ENCODE measurements at regions not wholly inside any gene's neighbourhood (a gene's known extent, or its start where the extent isn't known, plus 50 kb on each side); places are given as distances from the start of the nearest gene placed in this dataset.

- no peak for DNase-seq (ENCODE audit: low spot score)
Measured at GRCh38 chr22:47282851-47283250, 520.4 kb downstream of the TBC1D22A start.

DNA sequence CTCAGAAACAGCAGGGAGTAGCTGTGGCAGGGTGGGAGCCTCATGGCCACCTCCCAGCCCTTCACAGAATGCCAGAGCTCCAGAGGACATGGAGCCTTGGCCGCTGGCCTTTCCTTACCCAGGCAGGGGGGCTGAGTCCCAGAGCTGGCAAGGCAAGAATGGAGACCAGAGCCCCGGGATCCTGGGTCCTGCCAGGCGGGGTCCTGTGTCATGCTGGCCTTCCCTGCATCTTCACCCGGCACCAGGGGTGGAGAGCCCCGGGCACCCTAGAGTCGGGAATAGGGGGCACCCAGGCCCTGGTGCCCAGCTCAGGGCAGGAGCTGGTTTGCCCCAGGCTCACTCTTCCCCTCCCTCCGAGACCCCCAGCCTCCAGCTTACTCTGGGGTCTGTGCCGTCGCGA lies 519.9 kb downstream of the TBC1D22A start:
- no peak for DNase-seq (ENCODE audit: low spot score)

DNA sequence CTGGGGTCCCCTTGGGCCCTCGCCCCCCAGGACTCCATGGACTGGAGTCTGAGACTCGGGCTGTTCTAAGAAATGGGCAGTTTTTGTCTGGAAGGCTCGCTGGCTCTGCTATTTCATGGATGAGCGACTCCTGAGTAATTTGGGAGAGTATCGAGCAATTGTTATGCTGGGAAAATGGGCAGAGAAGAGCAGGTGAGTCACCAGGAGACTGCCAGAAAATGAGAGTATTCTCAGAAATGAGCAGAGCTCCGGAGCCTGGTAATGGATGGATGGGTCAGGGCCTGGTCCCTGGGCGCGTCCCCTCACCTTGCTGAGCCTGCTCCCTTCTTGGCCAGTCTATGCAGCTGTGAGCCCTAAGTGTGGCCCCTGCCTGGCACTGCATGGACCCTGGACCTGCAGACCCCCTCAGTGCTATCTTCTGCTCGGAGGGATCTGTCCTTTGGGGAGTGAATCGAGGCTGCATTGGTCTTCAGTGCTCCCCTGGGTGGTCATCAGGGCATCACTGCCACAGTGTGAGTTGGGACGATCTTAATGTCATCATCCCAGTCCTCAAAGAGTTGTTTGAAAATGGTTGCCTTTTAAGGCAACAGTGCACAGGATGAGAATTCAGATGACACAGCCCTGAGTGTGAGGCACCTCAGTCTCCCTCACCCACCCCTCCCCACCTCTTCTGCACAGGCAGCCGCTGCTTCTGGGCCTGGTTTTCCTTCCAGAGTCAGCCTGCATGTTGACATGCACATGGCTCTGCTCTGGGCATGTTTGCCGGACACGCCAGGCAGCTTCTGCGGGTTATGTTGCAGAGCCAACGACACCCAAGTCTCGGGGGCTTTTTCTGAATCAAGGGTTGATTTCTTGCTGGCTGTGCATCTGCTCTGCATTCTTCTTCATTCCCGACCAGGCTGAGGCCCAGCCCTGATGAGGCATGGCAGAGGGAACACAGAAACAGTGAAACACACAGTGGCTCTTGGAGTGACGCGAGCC lies 519.0 kb downstream of the TBC1D22A start:
- DNase-seq (ENCODE audit: low spot score) = peak; percentile 85

- DNase-seq (ENCODE audit: low spot score) = no peak
Measured at GRCh38 chr22:47280301-47280700, 517.9 kb downstream of the TBC1D22A start.

DNA sequence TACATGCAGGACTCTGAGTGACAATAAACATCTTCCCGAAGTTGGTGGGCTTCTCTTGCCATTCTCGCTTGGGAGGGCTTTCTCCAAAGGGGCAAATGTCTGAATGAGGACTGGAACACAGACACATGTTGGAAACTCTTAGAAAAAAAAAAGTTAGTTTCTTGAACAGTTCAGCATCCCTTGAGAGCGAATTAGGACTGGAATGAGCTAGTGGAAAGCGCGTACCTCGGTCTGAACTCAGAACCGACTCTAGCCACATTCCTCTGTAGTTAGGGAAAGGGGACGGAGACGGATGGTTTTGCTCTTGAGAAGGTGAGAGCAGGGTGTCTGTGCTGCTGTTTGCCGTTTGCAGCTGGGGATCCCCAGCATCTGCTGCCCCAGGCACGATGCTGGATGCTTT lies 517.3 kb downstream of the TBC1D22A start:
- DNase-seq (ENCODE audit: low spot score) = no peak

DNA sequence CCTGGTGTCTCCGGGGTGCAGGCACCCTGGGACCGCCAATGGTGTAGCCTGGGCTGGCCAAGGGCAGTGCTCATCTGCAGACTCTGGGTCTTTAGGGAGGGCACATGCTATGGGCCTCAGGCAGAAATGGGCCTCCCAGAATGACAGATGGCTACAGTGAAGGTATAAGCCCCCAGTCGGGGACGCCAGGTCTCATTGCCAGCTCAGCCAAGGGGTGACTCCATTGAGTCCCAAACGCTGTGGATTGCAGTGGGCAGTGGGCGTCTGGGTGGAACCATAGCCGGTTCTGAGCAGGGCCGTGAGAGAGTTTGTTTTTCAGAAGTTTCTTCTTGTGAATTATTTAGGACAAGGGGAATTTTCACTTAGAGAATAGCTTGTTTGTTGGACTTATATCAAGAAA lies 516.9 kb downstream of the TBC1D22A start:
- no peak for DNase-seq (ENCODE audit: low spot score)

- no peak for DNase-seq (ENCODE audit: low spot score)
Measured at GRCh38 chr22:47278655-47279054, 516.2 kb downstream of the TBC1D22A start.

DNA sequence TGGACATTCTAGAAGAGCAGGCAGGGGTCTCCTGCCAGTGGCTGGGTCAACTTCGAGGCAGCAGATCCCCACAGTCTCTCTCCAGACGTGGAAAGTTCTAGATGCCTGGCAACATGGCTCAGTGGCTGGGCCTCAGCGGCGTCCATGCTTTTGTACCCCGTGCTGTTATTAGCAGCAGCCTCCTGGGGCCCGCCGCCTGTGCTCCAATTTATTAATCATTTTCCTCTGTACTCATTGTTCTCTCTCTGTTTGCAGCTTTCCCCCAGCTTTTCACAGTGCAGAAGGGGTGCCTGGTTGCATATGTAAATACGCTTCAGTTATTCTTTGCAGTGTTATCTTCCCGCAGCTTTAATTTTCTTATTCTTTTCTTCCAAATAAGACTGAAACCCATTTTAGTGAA lies 515.1 kb downstream of the TBC1D22A start:
- DNase-seq (ENCODE audit: low spot score) = no peak

DNA sequence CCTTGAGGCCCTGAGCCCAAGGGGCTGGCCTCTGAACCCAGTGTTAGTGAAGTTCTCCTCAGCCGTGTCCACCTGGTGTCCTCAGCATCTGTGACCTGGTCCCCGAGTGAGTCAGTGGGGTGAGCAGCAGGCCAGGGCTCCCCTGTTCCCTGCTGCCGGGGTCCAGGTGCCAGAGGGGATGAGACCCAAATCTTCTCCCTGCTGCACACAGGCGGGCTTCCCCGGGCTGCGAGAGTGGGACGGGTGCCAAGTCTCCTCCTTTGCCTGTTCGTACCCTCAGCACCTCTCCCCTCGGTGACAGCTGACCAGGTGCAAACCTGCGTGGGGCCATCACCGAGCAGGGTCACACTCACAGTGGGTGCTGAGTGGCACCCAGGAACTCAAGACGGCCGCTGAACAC lies 514.5 kb downstream of the TBC1D22A start:
- no peak for DNase-seq (ENCODE audit: low spot score)

DNA sequence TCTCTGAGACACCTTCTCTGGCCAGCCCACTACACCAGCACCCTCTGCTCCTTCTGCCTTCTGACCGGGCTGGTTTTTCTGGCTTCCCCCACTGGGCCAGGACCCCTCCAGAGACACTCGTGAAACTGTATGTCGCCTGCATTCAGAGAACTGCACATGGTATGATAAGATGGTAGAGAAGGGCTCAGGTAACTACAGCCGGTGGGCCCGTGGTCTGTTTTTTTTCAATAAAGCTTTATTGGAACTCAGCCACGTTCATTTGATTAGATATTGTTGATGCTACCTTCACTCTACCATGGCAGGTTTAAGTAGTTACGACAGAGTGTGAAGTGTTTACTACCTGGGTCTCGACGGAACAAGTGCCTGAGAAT lies 514.0 kb downstream of the TBC1D22A start:
- DNase-seq (ENCODE audit: low spot score) = no peak

GRCh38 chr22:47275605-47276449 lies 513.4 kb downstream of the TBC1D22A start:
- no peak for DNase-seq (ENCODE audit: low spot score)

DNA sequence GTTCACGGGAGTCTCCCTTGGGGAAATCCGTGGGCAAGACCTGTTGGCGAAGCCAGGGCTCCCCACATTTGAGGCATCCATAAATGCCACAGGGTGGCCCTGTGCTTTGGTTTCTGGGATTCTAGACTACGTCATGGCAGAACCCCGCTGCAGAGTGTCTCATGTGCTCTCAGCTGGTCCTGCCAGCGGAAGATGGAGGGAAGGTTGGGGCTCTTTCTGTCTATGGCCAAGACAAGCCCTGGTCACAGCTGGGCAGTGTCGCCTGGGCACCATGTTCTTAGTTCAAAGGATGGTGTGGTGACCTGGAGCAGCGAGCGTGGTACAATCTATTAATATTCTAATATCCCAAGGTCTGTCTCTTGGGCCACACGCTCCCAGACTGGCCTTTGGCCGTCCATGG lies 511.7 kb downstream of the TBC1D22A start:
- no peak for DNase-seq (ENCODE audit: low spot score)

- no peak for DNase-seq (ENCODE audit: low spot score)
Measured at GRCh38 chr22:47270463-47271135, 508.1 kb downstream of the TBC1D22A start.

- DNase-seq (ENCODE audit: low spot score) = no peak
Measured at GRCh38 chr22:47269516-47270088, 507.2 kb downstream of the TBC1D22A start.

GRCh38 chr22:47267513-47268282 lies 505.2 kb downstream of the TBC1D22A start:
- no peak for DNase-seq (ENCODE audit: low spot score)

DNA sequence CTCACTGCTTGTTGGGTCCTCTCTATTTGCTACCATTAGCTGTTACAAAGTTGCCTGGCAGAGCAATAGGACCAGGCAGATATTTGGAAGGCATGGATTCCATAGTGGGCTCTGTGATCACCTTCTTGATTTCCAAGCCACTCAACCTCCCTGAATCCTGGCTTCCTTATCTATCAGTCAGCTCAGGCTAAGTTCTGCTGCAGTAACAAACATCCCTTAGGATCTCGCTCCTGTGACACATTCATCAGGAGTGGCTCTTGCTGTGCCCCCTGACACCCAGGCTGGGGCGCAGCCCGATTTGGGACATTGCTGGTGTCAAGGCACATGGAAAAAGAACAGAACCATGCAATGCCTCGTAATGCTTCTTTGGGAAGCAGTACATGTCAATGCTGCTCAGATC lies 503.9 kb downstream of the TBC1D22A start:
- DNase-seq (ENCODE audit: low spot score) = no peak

DNA sequence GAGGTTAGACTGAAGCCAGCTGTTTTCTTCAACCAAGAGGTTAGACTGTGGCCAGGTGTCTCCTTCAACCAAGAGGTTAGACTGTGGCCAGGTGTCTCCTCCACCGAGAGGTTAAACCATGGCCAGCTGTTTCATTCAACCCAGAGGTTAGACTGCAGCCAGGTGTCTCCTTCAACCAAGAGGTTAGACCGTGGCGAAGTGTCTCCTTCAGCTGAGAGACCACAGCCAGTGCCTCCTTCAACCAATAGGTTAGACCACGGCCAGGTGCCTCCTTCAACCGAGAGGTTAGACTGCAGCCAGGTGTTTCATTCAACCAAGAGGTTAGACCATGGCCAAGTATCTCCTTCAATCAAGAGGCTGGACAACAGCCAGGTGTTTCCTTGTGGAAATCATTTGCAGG lies 498.1 kb downstream of the TBC1D22A start:
- no peak for DNase-seq (ENCODE audit: low spot score)

DNA sequence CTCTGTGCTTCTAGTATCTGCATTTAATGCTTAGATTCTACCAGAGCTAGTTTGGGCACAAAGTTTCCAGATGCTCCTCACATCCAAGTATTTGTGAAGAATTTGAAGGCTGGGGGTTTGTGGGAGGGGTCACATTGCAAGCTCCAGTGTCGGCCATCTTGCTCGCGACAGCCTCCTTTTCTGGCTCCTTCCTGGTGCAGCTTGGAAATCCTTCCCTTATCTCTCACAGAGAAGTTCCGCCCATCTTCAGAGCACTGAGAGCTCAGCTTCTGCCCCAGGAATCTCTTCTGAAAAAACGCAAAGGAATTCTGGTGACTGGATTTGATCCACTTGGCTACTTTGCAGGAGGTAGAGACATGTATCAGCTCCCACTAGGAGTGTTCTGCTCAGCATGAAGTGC lies 497.5 kb downstream of the TBC1D22A start:
- no peak for DNase-seq (ENCODE audit: low spot score)

- no peak for DNase-seq (ENCODE audit: low spot score)
Measured at GRCh38 chr22:47259049-47259448, 496.6 kb downstream of the TBC1D22A start.

DNA sequence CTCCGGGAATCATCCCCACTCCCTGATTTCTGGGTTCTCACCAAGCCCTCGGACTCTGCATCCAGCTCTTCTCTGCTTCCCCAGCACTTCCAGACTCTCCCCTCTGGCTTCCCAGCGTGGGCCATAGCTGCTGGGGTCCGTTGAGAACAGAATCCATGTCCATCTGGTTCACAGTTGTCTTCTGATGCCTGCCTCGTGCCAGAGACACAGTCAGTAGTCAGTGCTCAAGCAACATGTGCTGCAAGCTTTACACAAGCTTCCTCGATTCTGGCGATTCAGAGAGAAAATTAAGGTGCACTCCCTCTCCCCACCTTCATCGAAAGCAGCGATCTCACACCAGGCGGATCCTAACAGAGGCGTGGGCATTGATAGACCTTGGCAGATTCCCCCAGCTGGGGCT lies 495.5 kb downstream of the TBC1D22A start:
- DNase-seq (ENCODE audit: low spot score) = no peak

GRCh38 chr22:47257566-47257965 lies 495.1 kb downstream of the TBC1D22A start:
- no peak for DNase-seq (ENCODE audit: low spot score)
